ENCODE measurements at regions not wholly inside any gene's neighbourhood (a gene's known extent, or its start where the extent isn't known, plus 50 kb on each side); places are given as distances from the start of the nearest gene placed in this dataset.

DNA sequence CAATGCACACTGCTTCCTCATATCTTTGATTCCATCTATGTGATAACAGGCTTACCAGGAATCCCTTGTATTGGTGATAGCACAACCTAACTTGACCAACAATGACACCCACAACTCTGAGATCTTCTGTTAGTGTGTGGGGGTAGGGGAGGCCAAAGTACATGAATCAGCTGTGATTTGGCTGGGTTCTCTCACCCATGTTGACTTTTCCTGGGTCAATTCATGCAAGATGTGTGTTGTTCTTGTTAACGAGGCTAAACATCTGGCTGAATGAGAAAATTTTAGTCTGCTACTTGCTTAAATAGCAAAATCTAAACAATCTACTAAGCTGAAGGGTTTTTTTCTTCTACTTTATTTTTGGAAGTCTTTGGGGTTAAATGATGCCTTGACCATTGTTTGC lies 341.2 kb upstream of the SLC14A2 start:
- no peak for DNase-seq

DNA sequence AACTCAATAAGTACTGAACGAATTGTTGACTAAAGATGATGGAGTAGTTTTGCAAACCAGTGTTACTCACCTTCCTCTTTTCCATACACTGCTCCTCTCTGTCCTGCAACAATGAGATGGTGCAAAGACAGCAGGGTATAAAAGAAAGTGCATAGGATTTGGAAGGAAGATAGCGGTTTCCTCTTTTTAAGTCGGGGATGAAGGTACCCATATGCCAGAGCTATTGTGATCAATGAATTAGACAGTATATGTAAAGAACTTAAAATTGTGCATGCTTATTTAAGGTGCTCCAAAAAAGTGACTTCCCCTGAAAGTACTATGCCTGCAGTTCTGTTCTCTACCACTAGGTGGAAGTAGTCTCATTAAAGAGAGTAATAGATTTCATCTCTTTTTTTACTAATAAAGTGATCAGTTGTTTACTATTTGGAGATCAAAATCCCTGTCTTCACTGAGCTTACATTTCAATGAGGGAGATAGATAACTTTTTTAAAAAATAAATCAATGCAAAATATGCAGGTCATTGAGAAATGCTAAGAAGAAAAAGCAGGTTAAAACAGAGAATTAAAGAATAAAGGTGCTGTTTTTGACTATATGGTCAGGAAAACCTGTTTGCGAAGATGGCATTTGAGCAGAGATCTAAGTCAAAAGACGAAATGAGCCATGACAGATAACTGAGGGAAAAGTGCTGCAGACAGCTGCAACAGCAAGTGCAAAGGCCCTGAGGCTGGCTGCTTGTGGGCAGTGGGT lies 339.7 kb upstream of the SLC14A2 start:
- no peak for DNase-seq

DNA sequence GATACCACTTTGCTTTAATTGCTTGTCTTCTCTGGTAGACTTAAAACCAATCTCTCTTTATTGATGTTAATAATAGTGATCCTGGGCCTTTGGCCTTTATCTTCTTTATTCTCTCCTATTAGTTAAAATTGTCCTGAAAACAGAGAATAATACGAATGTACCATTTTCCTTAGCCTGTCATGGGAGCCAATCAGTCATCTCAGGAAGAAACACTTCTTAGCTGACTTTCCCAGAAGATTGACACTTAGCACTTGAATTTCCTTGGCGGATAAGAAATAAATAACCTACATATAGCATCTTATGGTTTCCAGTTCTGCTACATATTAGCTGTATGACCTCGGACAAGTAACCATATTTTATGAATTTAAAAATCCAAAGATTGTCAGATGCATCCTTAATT lies 338.4 kb upstream of the SLC14A2 start:
- no peak for DNase-seq

DNA sequence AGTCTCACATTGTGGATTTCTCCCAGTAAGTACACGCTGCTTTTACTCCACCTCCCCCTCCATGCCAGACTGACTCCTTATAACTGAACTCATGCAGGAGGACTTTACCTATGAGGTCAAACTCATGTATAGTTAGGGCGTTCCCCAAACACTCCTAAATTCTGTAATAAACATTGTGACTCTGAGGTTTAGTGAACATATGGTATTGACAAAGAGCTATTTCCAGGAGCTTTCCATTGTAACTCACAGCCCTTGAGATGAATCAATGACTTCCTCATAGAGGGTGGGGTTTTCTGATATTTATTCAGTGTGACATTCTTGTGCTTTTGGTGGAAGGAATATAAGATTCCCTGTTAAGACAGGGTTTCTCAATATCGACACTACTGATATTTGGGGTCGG lies 337.4 kb upstream of the SLC14A2 start:
- no peak for DNase-seq

DNA sequence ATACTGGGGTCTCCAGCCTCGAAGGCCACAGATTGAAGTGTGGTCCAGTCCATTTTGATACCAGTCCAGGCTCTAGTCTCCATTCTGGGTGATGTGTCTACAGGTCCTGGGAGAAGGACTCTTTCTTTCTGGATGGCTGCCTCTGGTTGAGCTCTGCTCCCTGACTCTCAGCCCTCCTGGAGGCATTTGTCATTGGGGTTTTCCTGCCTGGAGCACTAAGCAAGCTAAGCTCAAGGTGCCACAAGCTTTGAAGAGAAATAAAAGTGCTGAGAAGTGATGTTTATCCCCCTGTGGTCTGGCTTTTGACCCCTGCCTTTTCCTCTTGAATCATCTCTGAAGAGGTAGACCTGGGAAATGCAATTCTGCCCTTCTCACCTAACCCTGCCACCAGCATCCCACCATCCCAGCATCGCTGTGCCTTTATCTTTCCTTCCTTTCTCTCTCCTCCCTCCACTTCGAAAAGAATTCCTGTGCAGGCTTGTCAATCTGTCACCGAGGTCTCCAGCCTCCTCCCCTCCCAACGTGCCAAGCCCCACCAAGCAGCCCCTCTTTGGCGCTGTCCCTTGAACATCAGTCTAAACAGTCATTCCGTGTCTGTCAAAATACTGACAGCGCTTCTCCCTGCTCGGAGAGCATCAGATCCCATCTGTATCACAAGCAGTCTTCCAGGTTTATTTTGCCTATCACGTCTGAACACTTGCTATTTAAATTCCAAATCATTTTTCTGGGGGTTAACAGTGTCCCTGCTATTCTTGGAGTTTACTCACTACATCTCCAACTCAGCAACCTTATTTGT lies 334.6 kb upstream of the SLC14A2 start:
- no peak for DNase-seq

DNA sequence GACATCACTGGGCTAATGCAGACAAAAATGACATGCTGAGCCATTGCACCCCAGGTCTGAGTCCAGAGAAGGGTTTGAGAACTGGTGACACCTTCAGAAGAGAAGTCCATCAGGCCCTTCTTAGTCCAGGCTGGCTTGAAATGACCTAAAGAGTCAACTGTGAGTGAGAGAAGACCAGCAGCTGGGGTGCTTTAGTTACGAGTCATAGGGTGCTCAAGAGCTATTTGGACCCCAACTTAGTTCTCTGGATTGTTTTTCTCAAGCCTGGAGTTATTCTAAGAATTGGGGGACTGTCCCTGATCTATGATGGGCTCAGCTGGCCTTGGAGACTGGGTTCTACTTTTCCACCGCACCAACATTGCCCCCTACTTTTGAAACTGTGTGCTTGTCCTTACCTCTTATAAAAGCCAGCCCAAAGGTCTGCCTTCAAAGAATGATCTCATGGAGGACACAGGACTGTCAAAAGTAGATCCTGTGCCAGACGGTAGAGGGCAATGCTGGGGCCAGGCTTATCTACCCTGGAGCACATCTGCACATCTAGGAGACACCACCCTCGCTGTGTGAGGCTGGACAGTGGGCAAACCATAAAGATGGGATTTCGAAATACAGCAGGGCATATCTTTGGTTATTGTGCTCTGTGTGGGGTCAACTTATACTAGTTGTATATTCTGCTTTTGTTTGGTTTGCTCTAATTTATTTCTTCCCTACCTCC lies 333.0 kb upstream of the SLC14A2 start:
- DNase-seq = no peak

DNA sequence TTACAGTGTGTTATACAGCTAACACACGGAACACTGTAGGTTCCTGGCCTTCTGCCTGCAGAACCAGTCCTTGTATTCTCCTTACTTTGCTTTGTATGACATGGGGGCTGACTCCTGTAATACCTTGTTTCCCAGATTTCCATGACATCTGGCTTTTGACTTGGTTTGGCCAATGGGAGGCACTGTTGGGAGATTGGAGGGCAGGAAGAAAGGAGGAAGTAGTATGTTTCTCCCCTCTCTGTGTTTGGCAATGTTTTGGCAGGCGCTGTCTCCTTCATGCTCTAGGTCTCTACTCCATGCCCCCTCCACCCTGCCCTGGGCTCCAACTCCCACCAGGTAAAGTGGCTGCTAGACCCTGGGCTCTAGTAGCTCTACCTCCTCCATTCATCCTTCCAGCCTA lies 331.1 kb upstream of the SLC14A2 start:
- no peak for DNase-seq

DNA sequence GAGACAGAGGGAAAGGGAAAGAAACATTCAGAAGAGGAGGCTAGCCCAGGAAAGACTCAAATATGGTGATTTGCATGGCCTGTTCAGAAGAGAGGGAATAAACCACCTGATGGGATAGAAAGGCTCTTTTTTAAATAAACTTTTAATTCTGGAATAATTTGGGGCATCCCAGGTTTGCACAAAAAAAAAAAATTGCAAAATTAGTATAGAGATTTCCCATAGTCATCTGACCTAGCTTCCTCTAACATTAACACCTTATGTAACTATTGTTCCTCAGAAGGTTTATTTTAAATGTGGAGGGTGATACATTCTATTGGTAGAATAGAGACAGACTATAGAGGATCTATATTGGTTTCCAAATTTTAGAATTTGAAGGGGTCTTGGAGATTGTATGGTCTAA lies 330.4 kb upstream of the SLC14A2 start:
- no peak for DNase-seq

DNA sequence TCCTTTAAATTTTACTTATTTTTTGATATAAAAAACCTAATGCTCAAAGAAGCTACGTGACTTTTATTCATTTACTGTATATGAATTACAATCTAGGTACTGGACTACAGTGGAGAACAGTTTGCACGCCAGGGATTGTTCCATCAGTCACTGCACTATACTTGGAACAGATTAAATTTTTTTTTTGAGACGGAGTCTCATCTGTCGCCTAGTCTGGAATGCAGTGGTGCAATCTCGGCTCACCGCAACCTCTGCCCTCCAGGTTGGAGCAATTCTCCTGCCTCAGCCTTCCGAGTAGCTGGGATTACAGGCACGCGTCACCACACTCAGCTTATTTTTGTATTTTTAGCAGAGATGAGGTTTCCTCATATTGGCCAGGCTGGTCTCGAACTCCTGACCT lies 330.0 kb upstream of the SLC14A2 start:
- DNase-seq = no peak

DNA sequence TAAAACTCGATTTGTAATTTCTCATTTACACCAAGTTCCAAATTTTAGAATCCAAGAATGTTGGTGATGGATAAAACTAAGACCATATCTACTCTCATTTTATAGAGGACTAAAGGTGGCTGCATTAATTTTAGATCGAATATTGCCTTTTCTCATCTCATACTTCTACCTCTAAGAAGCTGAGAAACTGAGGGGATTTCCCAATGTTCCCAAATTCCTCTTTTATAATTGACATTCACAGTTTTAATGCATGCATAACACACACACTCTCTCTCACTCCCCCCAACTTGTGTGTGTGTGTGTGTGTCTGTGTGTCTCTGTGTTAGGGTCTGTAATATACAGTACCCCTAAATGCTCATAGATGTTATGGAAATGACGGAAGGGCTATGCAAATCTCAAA lies 328.8 kb upstream of the SLC14A2 start:
- DNase-seq = no peak

DNA sequence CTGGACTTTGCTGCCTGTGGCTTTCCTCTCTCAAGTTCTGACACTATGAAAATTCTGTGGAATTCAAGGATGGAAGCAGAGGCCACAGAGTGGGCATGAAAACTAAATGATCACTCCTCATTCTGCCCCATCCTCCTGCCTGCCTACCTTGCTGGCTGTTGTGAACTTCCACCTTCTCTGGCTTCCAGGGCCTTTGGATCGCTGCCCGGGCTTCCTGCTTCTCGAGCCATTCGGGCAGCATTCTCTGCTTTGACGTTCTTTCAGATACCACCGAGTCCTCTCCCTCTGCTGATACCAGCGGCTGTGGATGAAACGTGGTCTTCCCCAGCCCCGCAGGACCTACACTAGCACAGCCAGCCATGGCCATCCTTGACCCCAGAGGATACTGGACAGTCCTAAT lies 327.7 kb upstream of the SLC14A2 start:
- no peak for DNase-seq

DNA sequence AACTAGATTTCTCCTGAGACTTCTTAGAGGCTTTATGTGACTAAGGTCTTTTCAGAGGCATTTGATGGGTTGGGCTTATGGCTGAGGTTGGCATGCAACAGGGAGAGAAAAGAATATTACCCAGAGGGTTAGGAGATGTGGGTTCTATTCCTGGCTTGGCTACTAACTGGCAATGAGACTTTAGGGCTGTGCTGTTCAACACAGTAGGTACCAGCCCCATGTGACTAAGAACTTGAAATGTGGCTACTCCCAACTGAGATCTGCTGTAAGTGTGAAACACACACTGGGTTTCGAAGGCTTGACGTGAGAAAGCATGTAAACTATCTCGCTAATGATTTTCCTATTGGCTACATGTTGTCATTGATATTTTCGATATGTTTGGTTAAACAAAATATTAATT lies 324.9 kb upstream of the SLC14A2 start:
- DNase-seq = no peak

DNA sequence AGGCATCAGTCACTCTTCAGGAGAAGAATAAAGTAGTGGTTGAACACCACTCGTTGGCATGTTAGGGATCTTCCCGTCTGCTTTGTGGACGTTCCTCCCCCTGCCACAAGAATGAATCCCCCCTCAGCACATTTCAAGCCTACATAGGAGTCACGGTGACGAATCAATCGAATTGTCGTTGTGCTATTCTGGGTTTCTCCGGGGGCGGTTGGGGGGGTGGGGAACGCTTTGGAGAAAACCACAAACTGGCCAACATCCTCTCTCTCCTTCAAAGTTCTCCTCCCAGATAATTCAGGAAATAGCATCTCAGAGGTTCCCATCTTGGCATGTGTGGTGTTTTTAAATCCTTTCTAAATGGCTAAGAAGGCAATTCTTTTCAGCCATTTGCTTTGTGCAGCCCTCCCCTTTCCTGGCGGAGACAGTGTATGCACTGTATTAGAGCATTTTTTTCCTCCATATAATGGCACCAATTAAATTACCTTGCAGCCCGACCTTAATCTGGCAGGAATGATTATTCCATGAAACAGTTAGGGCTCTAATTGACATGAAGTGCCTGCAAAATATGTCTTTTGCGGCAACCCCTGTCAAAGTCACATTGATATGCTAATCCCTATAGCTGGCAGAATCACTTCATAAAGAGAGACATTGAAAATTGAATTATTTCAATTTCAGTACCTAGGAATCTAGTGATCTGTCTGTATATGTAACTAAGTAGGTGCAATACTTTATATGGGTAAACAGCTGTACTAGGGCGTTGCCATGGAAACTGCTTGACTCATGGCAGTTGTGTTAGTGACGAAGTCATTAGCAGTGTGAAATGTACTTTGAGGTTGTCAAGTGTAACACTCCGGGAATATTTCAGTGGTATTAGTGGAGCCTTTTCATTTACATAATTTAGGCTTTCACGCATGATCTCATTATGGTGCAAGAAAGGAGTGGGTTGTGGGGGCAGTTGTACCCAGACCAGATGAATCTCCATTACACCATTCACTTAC lies 323.4 kb upstream of the SLC14A2 start:
- no peak for DNase-seq

DNA sequence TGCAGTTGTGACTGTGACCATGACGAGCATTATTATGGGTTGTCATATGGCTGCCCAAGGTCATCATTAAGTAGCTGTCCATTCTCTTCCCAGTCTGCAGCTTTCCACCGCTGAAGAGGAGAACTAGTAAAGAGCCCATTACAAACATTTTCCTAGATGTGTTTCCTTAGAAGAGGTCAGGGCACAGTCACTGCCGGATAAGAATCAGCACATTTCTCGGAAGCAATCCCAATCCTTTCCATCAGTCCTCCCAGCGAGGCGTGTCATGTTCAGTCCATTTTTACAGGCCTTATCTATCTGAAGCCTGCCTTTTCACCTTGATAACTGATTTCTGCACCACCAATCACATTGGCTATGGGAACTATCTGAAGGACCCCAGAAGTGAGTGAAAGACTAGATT lies 319.9 kb upstream of the SLC14A2 start:
- no peak for DNase-seq

DNA sequence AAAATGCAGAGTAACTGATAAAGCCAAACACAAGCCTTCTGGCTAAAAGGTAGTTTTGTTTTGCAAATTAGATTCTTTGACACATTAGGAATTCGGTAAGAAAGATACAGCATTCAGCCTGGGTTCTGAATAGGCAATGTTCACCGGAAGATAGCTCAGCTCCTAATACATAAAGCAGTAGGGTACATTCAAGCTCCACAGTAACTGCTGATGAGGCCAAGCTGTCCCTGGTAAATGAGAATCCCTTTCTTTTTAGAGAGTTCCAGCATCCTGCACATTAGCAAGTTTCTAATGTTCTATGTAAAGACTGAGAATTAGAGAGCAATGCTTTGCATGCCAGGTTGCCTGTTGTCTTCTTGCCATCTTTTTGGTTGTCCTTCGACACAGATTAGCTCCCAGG lies 316.3 kb upstream of the SLC14A2 start:
- DNase-seq = no peak

DNA sequence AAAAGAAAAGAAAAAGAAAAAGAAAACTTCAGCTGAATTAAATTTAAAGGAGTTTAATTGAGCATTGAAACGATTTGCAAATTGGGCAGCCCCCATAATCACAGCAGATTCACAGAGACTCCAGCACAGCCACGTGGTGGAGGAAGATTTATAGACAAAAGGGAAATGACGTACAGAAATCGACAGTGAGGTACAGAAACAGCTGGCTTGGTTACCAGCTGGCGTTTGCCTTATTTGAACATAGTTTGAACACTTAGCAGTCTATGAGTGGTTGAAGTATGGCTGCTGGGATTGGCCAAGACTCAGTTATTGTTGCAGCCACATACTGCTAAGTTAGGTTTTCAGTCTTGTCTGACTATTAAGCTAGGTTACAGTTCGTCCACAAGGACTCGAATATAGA lies 312.2 kb upstream of the SLC14A2 start:
- DNase-seq = no peak

DNA sequence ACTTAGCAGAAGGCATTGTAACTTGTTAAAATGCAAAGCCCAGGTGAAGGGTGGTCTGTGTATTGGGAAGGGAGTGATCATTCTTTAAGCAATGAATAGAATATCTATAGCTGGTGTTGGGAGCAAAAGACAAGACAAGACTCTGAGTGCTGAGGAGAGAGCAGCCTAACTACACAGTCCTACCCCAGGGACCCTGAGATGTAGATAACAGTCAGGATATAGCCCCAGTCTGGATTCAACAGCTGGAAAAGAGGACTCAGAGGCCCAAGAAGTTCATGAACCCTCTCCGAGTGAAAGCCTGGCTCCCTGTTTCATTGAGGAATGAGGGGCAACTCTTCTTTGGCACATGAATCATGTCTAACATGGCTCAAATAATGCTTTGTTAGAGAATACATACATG lies 310.7 kb upstream of the SLC14A2 start:
- no peak for DNase-seq

DNA sequence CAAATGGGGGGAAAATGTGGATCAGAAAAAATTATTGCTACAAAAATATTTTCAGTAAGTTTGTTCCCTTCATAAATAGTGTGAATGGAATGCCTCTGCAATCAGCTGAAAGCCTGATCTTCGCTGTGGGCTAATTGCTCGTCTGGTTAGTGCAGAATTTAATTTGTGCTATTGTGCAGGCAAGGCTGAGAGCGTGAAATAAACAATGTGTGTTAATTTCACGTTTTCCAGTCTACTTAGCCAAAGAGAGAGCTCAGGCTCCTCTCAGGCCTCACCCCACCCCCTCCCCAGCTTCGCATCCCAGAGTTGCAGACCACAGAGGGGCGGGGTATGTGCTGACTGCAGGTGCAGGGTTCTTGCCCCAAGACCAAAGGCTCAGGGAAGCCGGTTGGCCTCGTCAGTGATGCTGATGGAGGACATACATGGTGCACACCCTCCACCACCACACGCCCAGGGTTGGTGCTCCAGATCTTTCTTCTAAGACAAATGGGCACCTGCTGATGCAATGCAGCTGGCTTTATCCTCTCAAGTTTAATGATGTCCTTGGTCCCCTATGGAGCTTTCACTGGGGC lies 302.6 kb upstream of the SLC14A2 start:
- DNase-seq = no peak

DNA sequence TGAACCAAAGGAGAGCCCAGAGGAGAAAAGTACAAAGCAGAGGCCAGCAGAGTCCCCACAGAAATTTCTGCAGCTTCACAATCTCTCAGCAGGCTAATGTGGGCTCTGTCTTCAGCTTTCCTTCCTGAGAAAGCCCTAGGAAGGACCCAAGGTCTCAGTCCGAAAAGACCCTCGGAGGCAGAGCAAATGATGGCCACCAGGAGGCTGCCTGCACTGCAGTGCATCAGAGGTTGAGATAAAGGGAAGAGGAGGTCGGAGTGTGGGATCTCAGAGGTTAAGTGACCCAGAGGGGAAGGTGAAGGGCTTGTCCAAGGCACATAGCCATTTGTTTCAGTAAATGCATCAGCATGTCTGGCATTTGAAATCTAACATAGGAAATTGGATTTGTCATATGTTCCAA lies 299.1 kb upstream of the SLC14A2 start:
- DNase-seq = no peak

DNA sequence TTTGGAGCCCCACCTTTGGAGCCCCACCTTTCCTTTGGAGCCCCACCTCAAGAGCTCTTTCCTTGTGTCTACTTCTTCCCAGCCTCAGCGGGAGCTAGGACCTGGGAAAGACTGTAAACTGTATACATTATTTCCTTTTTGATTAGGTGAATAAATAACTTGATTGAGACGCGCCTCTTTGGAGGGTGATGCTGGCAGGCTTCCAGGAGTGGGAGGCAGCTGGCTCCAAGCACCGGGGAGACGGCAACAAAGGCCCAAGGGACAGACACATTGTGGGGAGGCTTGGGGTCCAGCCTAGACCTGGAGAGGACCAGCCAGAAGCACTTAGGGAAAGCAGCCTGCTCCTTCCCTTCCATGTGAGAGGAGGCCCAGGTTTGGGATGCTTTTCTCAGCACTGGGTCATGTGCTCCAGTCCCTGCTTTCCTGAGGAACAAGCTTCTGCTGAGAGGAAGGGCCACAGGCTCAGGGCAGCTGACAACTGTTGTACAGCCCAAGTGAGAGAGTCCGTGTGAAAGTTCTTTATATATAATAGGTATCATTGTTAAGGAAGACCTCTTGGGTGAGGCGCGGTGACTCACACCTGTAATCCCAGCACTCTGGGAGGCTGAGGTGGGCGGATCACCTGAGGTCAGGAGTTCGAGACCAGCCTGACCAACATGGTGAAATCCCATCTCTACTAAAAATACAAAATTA lies 297.2 kb upstream of the SLC14A2 start:
- no peak for DNase-seq

DNA sequence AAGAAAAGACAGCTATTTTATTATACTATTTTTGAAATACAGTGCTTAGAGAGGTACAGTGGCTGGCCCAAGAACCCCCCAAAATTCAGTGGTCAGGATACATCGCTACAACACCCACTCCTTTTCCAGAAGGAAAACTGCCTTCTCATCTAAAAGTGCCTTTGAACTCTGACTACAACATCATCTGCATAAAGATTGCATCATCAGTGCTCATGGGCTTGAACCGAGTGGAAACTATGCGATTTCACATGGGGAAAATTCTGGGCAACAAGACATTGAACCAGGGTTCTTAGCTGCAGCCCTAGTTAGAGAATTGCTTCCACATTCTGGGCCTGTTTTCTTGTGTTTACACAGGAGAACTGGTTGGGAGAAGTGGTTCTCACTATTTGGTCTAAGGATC lies 294.6 kb upstream of the SLC14A2 start:
- DNase-seq = no peak

DNA sequence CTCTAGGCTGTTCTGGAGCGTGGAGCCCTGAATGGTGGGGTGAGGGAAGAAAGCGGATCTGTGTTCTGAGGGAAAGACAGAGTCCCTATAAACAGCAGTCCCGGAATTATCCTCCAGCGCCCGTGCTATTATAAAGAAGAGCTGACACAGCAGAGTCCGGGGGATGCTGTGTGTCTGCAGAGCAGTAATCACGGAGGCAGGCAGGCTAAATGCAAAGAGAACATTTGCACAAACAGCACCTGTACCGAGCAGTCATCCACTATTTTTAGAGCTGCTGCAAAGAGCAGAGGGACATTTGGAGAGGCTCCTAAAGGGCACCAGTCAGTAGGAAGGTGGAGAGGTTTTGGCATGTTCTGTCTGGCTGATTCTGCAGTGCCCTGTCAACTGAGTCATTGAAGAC lies 293.8 kb upstream of the SLC14A2 start:
- DNase-seq = no peak
